ENCODE measurements at regions not wholly inside any gene's neighbourhood (a gene's known extent, or its start where the extent isn't known, plus 50 kb on each side); places are given as distances from the start of the nearest gene placed in this dataset.
"Not testable (repeated sequence)": the region's sequence is repeated elsewhere in the genome, so short reads cannot be mapped to it uniquely, and the experiment has no call there.

- no peak overlapping the region for H2AFZ ChIP-seq (ENCODE audit: low read length)
- H3K4me3 ChIP-seq (ENCODE audit: extremely low read depth in 1 of 4, insufficient read depth in 2 of 4, low read depth in 3 of 4, low read length in 4 of 4) = no peak overlapping the region
- H3K79me1 ChIP-seq (ENCODE audit: low read depth, low read length) = no peaks in the 10 kb centered on the region
- FAIRE-seq (no peak), DNase-seq (ENCODE audit: low read depth in 1 of 2, low spot score in 2 of 2) (no peak)
- no peaks in the 10 kb centered on the region for H3K79me2 ChIP-seq (ENCODE audit: control insufficient read depth in 1 of 2, insufficient read depth in 2 of 2, low read length in 2 of 2)
- H3K4me2 ChIP-seq (ENCODE audit: insufficient read depth in 1 of 2, low read depth in 2 of 2, low read length in 2 of 2) = no peak overlapping the region
- no peak overlapping the region for H3K18ac ChIP-seq (ENCODE audit: extremely low read depth, low read length)
- H2BK20ac ChIP-seq (ENCODE audit: low read length) = no peak overlapping the region
- no peak overlapping the region for H4K5ac ChIP-seq (ENCODE audit: insufficient read length, low read depth, low read length)
- H3K23ac ChIP-seq (ENCODE audit: insufficient read length) = no peak overlapping the region
- no peak overlapping the region for H3K14ac ChIP-seq (ENCODE audit: insufficient read length)
- H4K8ac ChIP-seq (ENCODE audit: extremely low read depth, insufficient read depth, low read length) = no peak overlapping the region
- no peak overlapping the region for H2BK12ac ChIP-seq (ENCODE audit: low read depth, low read length)
- H2BK120ac ChIP-seq (replicated peaks; ENCODE audit: low read depth, low read length) = no peak overlapping the region
- POLR2A ChIA-PET (ENCODE audit: partially characterized antibody) = no interaction called here
- H2BK5ac ChIP-seq (ENCODE audit: low read depth, low read length) = no peak overlapping the region
- H2AK5ac ChIP-seq (ENCODE audit: low read depth, low read length) = no peak overlapping the region
- no peak overlapping the region for H3K27ac ChIP-seq (ENCODE audit: low read depth, low read length)
- no peaks in the 10 kb centered on the region for H3K4me1 ChIP-seq (replicated peaks in 1 of 4; ENCODE audit: control insufficient read depth in 3 of 4, insufficient read depth in 4 of 4, low read length in 3 of 4)
- no peaks in the 10 kb centered on the region for H3K9me3 ChIP-seq (ENCODE audit: insufficient read depth in 2 of 2, low read depth in 1 of 2, low read length in 1 of 2)
- H3K9ac ChIP-seq (replicated peaks in 1 of 4; ENCODE audit: extremely low read depth in 1 of 4, low read depth in 3 of 4, low read length in 3 of 4) = no peak overlapping the region
- no peak overlapping the region for H3K56ac ChIP-seq (replicated peaks; ENCODE audit: insufficient read length, low read depth, low read length)
- no peaks in the 10 kb centered on the region for H3K36me3 ChIP-seq (ENCODE audit: control insufficient read depth in 2 of 4, insufficient read depth in 4 of 4, low read length in 3 of 4)
- WGBS, 2 experiments (ENCODE audit: extremely low coverage in 1 of 2, insufficient coverage in 1 of 2, insufficient read length in 1 of 2, insufficient replicate concordance in 2 of 2, low coverage in 1 of 2, low lambda C conversion rate in 2 of 2, missing lambda C conversion rate in 1 of 2) = 72% methylated on average over 2 of the region's 2 CpGs; no CpG with 5 or more reads in 1 of the 2 experiments
- H3K27me3 ChIP-seq (replicated peaks in 1 of 4; ENCODE audit: control insufficient read depth in 3 of 4, extremely low read depth in 1 of 4, insufficient read depth in 3 of 4, low read length in 3 of 4) = no peaks in the 10 kb centered on the region
- H3K23me2 ChIP-seq (ENCODE audit: low read depth, low read length) = no peaks in the 10 kb centered on the region; the same call in 1 of the 2 replicates
- H4K20me1 ChIP-seq (replicated peaks in 1 of 2; ENCODE audit: control insufficient read depth in 1 of 2, insufficient read depth in 2 of 2, low read length in 2 of 2) = no peaks in the 10 kb centered on the region
- no peak for TF ChIP-seq CBX5 (IDR thresholded peaks at IDR 0.05; ENCODE audit: low read depth, low read length)
- CTCF ChIA-PET (ENCODE audit: partially characterized antibody) = interaction anchor here (0.8 to 1.7 kb wide), 3 partner anchors 8 to 640 kb away, joined by 3 read pairs; no protein-coding TSS in a partner anchor
- H2BK15ac ChIP-seq (ENCODE audit: low read length) = no peak overlapping the region
- H3K4ac ChIP-seq (replicated peaks; ENCODE audit: insufficient read length, low read depth, low read length) = no peak overlapping the region
- no peak overlapping the region for H4K91ac ChIP-seq (replicated peaks; ENCODE audit: insufficient read length, low read length)
Observed at GRCh38 chr11:79609511-79609910, 168.7 kb upstream of the TENM4 start.

GRCh38 chr11:79606461-79606860 lies 165.6 kb upstream of the TENM4 start:
- H3K23ac ChIP-seq (ENCODE audit: insufficient read length); H3K27me3 ChIP-seq (replicated peaks in 1 of 4; ENCODE audit: control insufficient read depth in 3 of 4, extremely low read depth in 1 of 4, insufficient read depth in 3 of 4, low read length in 3 of 4); H4K5ac ChIP-seq (ENCODE audit: insufficient read length, low read depth, low read length); H3K27ac ChIP-seq (ENCODE audit: low read depth, low read length); H3K79me2 ChIP-seq (ENCODE audit: control insufficient read depth in 1 of 2, insufficient read depth in 2 of 2, low read length in 2 of 2); H3K9ac ChIP-seq (replicated peaks in 1 of 4; ENCODE audit: extremely low read depth in 1 of 4, low read depth in 3 of 4, low read length in 3 of 4); H2BK15ac ChIP-seq (ENCODE audit: low read length); H4K8ac ChIP-seq (ENCODE audit: extremely low read depth, insufficient read depth, low read length); DNase-seq (ENCODE audit: low read depth in 1 of 2, low spot score in 2 of 2); H2BK12ac ChIP-seq (ENCODE audit: low read depth, low read length); H4K91ac ChIP-seq (replicated peaks; ENCODE audit: insufficient read length, low read length); H3K4me3 ChIP-seq (ENCODE audit: extremely low read depth in 1 of 4, insufficient read depth in 2 of 4, low read depth in 3 of 4, low read length in 4 of 4); H2BK120ac ChIP-seq (replicated peaks; ENCODE audit: low read depth, low read length); H3K56ac ChIP-seq (replicated peaks; ENCODE audit: insufficient read length, low read depth, low read length); H3K36me3 ChIP-seq (ENCODE audit: control insufficient read depth in 2 of 4, insufficient read depth in 4 of 4, low read length in 3 of 4); POLR2A ChIA-PET (ENCODE audit: partially characterized antibody); H3K4ac ChIP-seq (replicated peaks; ENCODE audit: insufficient read length, low read depth, low read length); H3K14ac ChIP-seq (ENCODE audit: insufficient read length); H2BK5ac ChIP-seq (ENCODE audit: low read depth, low read length); FAIRE-seq; H3K4me2 ChIP-seq (ENCODE audit: insufficient read depth in 1 of 2, low read depth in 2 of 2, low read length in 2 of 2); H2AK5ac ChIP-seq (ENCODE audit: low read depth, low read length); H2BK20ac ChIP-seq (ENCODE audit: low read length); H4K20me1 ChIP-seq (replicated peaks in 1 of 2; ENCODE audit: control insufficient read depth in 1 of 2, insufficient read depth in 2 of 2, low read length in 2 of 2); H2AFZ ChIP-seq (ENCODE audit: low read length); H3K18ac ChIP-seq (ENCODE audit: extremely low read depth, low read length); H3K9me3 ChIP-seq (ENCODE audit: insufficient read depth in 2 of 2, low read depth in 1 of 2, low read length in 1 of 2); H3K4me1 ChIP-seq (replicated peaks in 1 of 4; ENCODE audit: control insufficient read depth in 3 of 4, insufficient read depth in 4 of 4, low read length in 3 of 4); H3K23me2 ChIP-seq (ENCODE audit: low read depth, low read length); H3K79me1 ChIP-seq (ENCODE audit: low read depth, low read length): not testable (repeated sequence)
- 87% methylated on average over 3 of the region's 3 CpGs; no CpG with 5 or more reads in 1 of the 2 experiments for WGBS, 2 experiments (ENCODE audit: extremely low coverage in 1 of 2, insufficient coverage in 1 of 2, insufficient read length in 1 of 2, insufficient replicate concordance in 2 of 2, low coverage in 1 of 2, low lambda C conversion rate in 2 of 2, missing lambda C conversion rate in 1 of 2)
- CTCF ChIA-PET (ENCODE audit: partially characterized antibody) = interaction anchor here (0.6 to 0.7 kb wide), 2 partner anchors 44 to 622 kb away, joined by 3 read pairs; no protein-coding TSS in a partner anchor

Measured in H1 (cell line).